ENCODE measurements at regions not wholly inside any gene's neighbourhood (a gene's known extent, or its start where the extent isn't known, plus 50 kb on each side); places are given as distances from the start of the nearest gene placed in this dataset.
"Not testable (repeated sequence)": the region's sequence is repeated elsewhere in the genome, so short reads cannot be mapped to it uniquely, and the experiment has no call there.

- intact Hi-C loops (cut with DNase I; ENCODE audit: low total_unique reads); H3K4me1 ChIP-seq; in situ Hi-C loops (cut with MboI; ENCODE audit: low sequenced_read_pairs in 4 of 4); H3K4me3 ChIP-seq; H3K36me3 ChIP-seq; H3K27ac ChIP-seq; H3K9me3 ChIP-seq; H3K27me3 ChIP-seq: not testable (repeated sequence)
- peak; percentile 64 to 77 for ATAC-seq
- peak; percentile 31 to 68 (median 53) for TF ChIP-seq CTCF (IDR thresholded peaks at IDR 0.05 in 4 of 5, conservative IDR thresholded peaks at IDR 0.05 in 1 of 5)
- DNase-seq: peak in 1 of 2 donors; percentile 18
Observed at GRCh38 chr16:16593156-16593863, 214.4 kb downstream of the NPIPA7 start.

DNA sequence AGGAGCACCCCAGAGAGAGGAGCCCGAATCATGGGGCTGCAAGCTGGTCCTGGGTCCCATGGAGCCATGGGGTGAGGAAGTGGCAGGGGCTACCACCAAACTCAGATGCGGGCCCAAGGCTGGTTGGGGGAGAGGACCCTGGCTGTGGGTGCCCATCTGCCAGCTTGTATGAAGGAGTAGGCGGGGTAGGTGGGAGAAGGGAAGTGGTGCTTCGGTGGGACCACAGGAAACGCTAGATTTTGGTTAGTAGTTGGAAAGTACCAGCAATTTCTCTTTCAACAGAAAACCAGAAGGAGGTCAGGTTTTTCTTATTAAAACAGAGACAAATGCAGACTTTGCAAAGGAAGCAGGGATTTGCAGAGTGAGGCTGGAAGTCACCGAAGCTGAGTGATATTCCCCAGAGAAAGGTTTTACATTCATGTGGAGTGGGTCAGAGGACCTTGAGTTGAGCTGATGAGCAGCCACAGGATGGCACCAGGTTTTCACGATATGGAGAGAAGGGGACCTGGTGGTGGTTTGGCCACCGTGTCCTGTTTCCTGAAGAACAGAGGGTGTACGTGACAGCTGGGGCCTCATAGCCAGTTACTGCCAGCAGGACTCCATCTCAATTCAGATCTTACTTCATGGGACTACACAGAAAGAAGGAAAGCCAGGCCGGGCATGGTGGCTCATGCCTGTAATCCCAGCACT, 216.2 kb downstream of the NPIPA7 start:
- H3K36me3 ChIP-seq; H3K4me3 ChIP-seq; H3K9me3 ChIP-seq; in situ Hi-C loops (cut with MboI; ENCODE audit: low sequenced_read_pairs in 4 of 4); H3K27ac ChIP-seq; H3K27me3 ChIP-seq; DNase-seq; intact Hi-C loops (cut with DNase I; ENCODE audit: low total_unique reads); H3K4me1 ChIP-seq; ATAC-seq: not testable (repeated sequence)

DNA sequence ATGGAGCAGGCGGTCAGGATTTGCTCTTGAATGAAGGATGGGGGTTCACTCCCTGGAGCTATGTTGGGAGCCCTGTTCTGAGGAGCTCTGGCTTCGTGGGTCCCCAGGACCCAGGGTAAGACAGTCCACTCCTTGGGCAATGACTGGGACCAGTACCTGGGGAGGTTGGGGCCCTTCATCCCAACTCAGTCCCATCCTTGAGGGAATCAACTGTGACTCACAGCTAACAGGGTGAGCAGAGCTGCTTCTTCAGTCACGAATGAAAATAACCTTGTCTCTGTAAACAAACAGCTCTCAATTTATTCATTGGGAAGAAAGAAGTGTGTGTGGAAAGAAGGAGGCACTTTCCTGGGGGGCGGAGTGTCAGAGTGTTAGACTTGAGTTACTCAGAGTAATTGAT, 222.3 kb downstream of the NPIPA7 start:
- intact Hi-C loops (cut with DNase I; ENCODE audit: low total_unique reads); H3K27ac ChIP-seq; H3K4me1 ChIP-seq; H3K27me3 ChIP-seq; H3K36me3 ChIP-seq; H3K9me3 ChIP-seq; in situ Hi-C loops (cut with MboI; ENCODE audit: low sequenced_read_pairs in 4 of 4); ATAC-seq; H3K4me3 ChIP-seq; DNase-seq: not testable (repeated sequence)

DNA sequence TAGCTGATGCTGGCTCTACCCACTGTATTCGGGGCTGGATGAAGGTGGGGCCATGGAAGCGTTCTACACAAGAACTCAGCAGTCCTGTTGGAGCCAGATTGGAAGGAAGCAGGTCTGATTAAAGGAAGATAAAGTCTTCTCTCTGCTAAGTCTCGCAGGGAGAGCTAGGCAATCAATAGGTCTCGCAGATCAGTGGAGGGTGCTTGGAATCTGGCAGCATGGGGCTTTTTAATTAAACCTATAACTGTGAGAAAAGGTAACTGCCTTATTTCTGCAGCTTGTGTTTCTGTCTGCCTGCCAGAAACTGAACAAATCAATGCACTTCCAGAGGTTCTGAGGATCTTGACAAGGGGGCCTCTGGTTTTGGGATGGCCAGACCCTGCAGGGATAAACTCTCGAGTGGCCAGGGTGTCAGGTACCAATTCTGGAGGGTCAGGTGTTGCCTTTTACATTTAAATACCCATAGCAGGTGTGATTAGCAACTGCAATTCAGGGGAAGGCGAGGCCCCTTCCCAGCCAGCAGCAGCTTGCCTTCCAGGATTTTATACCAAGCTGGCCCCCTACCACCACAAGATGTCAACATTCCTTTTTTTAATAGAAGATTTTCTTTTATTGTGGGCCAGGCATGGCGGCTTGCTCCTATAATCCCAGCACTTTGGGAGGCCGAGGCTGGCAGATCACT, 228.6 kb downstream of the NPIPA7 start:
- intact Hi-C loops (cut with DNase I; ENCODE audit: low total_unique reads); H3K4me3 ChIP-seq; DNase-seq; H3K9me3 ChIP-seq; ATAC-seq; in situ Hi-C loops (cut with MboI; ENCODE audit: low sequenced_read_pairs in 4 of 4); H3K4me1 ChIP-seq; H3K36me3 ChIP-seq; H3K27me3 ChIP-seq; H3K27ac ChIP-seq: not testable (repeated sequence)

DNA sequence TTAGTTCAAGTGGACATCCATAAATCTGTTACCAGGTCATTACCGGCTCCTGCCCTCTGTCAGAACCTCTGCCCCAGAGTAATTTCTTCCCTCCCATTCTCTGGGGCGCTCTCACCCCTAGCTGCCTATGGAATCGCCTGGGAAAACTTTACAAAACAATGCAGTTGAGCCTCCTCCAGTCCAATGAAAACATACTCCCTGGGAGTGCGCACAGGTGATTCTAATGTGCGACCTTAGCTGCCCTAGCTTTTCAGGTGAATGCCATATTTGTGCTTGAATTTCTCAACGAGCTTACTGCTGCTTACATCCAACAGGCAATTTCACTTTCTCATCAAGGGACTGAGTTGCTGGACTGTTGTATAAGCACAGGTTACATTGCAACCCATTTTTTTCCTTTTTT, 230.7 kb downstream of the NPIPA7 start:
- ATAC-seq; H3K4me3 ChIP-seq; H3K27me3 ChIP-seq; H3K4me1 ChIP-seq; DNase-seq; H3K9me3 ChIP-seq; intact Hi-C loops (cut with DNase I; ENCODE audit: low total_unique reads); in situ Hi-C loops (cut with MboI; ENCODE audit: low sequenced_read_pairs in 4 of 4); H3K27ac ChIP-seq; H3K36me3 ChIP-seq: not testable (repeated sequence)

DNA sequence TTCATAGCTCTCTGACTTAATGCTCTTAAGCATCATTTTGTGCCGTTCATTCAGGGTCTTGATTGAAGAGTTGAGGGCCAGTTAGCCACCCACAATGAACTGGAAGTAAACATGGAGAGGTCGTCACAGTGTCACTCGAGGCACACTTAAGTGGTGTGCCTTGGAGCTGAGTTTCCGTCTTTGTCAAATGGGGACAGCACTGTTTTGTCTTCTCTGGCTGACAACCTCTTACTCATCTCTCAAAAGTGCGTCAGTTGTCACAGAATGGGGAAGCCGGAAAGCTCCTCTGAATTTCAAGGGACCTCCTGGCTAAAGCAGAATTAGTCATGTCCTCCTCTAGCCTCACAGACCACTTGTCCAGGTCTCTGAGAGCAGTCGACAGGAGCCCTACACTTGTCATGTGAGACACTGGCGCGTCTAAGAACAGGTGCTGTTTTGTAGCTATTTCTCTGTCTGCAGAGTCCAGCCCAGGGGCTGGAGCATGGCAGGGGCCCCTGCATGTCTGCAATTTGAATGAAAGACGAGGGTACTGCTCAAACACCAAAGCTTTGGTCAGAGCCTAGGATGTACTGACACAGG, 231.5 kb downstream of the NPIPA7 start:
- in situ Hi-C loops (cut with MboI; ENCODE audit: low sequenced_read_pairs in 4 of 4); intact Hi-C loops (cut with DNase I; ENCODE audit: low total_unique reads); H3K9me3 ChIP-seq; DNase-seq; H3K27me3 ChIP-seq; ATAC-seq; H3K4me3 ChIP-seq; H3K27ac ChIP-seq; H3K4me1 ChIP-seq; H3K36me3 ChIP-seq: not testable (repeated sequence)

DNA sequence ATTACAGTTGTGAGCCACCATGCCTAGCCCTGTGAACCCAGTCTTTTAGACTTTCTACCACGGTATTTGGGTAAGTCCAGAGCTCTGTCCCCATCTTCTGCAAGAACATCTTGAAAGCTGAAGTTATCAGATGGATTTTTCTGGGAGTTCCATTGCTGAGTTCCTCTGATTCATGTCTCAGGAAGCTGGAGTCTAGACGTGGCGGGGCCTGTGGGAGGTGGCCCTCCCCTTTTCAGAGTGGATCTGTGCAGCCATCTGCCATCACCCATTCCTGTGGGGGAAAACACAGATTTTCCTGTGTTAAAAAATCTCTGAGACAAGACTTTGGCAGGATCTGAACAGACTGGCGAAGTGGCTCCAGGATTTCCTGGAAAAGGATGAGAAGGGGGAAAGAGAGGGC, 234.3 kb downstream of the NPIPA7 start:
- ATAC-seq; H3K9me3 ChIP-seq; in situ Hi-C loops (cut with MboI; ENCODE audit: low sequenced_read_pairs in 4 of 4); H3K4me3 ChIP-seq; H3K4me1 ChIP-seq; H3K27ac ChIP-seq; H3K36me3 ChIP-seq; intact Hi-C loops (cut with DNase I; ENCODE audit: low total_unique reads); H3K27me3 ChIP-seq; DNase-seq: not testable (repeated sequence)

GRCh38 chr16:16614484-16614883, 235.5 kb downstream of the NPIPA7 start:
- ATAC-seq; intact Hi-C loops (cut with DNase I; ENCODE audit: low total_unique reads); in situ Hi-C loops (cut with MboI; ENCODE audit: low sequenced_read_pairs in 4 of 4): not testable (repeated sequence)

DNA sequence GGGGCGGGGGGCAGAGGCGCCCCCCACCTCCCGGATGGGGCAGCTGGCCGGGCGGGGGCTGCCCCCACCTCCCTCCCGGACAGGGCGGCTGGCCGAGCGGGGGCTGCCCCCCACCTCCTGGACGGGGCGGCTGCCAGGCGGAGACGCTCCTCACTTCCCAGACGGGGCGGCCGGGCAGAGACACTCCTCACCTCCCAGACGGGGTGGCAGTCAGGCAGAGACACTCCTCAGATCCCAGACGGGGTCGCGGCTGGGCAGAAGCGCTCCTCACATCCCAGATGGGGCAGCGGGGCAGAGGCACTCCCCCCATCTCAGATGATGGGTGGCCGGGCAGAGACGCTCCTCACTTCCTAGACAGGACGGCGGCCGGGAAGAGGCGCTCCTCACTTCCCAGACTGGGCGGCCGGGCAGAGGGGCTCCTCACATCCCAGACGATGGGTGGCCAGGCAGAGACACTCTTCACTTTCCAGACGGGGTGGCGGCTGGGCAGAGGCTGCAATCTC, 240.1 kb downstream of the NPIPA7 start:
- intact Hi-C loops (cut with DNase I; ENCODE audit: low total_unique reads); H3K27me3 ChIP-seq; in situ Hi-C loops (cut with MboI; ENCODE audit: low sequenced_read_pairs in 4 of 4): not testable (repeated sequence)

More at GRCh38 chr16:16614484-16614883, 235.5 kb downstream of the NPIPA7 start:
- not testable (repeated sequence) for DNase-seq, H3K27me3 ChIP-seq, H3K4me1 ChIP-seq, H3K9me3 ChIP-seq, H3K27ac ChIP-seq, H3K4me3 ChIP-seq, H3K36me3 ChIP-seq

DNA sequence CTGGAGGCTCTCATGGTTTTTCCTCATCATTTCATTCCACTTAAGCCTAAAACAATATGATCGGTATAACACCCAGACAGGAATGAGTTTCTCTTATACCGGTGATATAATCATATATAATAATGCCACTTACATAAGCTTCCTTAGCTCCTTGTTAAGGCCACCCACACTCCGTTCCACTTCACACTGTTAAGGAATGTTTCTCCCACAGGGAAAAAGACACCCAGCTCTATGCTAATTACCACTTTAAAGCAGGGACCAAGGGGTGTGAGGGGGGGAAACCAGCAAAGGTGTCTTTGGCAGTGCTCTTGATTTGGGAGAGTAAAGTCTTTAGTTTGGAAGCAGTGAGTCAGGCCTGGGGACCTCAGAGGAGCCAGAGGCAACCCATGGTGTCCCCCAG, 245.4 kb downstream of the NPIPA7 start:
- H3K27me3 ChIP-seq; H3K9me3 ChIP-seq; H3K4me1 ChIP-seq; H3K4me3 ChIP-seq; H3K36me3 ChIP-seq; in situ Hi-C loops (cut with MboI; ENCODE audit: low sequenced_read_pairs in 4 of 4); ATAC-seq; H3K27ac ChIP-seq; intact Hi-C loops (cut with DNase I; ENCODE audit: low total_unique reads); DNase-seq: not testable (repeated sequence)

More for the DNA sequence above, 240.1 kb downstream of the NPIPA7 start:
- H3K4me1 ChIP-seq, ATAC-seq, H3K36me3 ChIP-seq, H3K9me3 ChIP-seq, DNase-seq, H3K27ac ChIP-seq, H3K4me3 ChIP-seq: not testable (repeated sequence)

Measured in gastrocnemius medialis (tissue), 4 donors.